ENCODE measurements at regions not wholly inside any gene's neighbourhood (a gene's known extent, or its start where the extent isn't known, plus 50 kb on each side); places are given as distances from the start of the nearest gene placed in this dataset.

DNA sequence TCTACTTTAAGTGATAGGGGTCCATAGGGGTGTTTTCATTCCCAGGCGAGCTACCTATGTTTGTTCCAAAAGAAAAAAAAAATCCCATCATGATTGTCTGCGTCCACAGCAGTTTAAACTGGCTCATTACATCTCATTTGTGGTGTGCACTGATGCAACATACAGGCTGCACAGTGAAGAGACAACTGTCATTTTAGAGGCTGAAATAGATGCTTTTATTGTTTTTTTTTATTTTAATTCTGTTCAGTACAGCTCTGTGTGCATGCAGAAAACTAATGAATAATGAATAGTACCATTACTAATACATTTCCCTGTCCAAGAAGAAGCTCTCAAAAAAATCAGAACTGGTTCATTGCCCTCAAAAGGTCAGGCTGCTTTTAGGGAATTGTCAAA, 92.8 kb upstream of the ZNF516 start:
- intact Hi-C loops (cut with micrococcal nuclease; ENCODE audit: unreplicated experiment) (no loop called here), in situ Hi-C loops (cut with HindIII; ENCODE audit: low pct_unique_long_range_greater_than_20kb, low sequenced_read_pairs) (no loop called here)
- BruUV-seq (replicated peaks) = no TSS peak
- Histone ChIP-seq H3K9me3 (ENCODE audit: control insufficient read depth, insufficient read depth, low read depth, low read length) (no peaks in the 10 kb centered on the region), H3K27ac (ENCODE audit: low read length) (no peak overlapping the region), H3K27me3 (ENCODE audit: control insufficient read depth, insufficient read depth, low read length) (peaks cover 34% of the 10 kb centered on the region), H3K4me1 (ENCODE audit: control insufficient read depth, insufficient read depth, low read length) (peaks cover 5% of the 10 kb centered on the region; the same call in 1 of the 2 replicates), H3K4me3 (ENCODE audit: low read depth in 2 of 2, low read length in 2 of 2) (no peak overlapping the region), H3K36me3 (ENCODE audit: control insufficient read depth, insufficient read depth, low read length) (no peaks in the 10 kb centered on the region)
- ATAC-seq (no peak), DNase-seq (ENCODE audit: low read depth, low spot score) (no peak)
- ChIA-PET CTCF (no interaction called here), POLR2A (no interaction called here)
- TF ChIP-seq TCF7L2 (IDR thresholded peaks at IDR 0.05; ENCODE audit: low read depth, low read length) (no peak), POLR2AphosphoS5 (IDR thresholded peaks at IDR 0.05; ENCODE audit: low read depth, low read length) (no peak), SIN3A (IDR thresholded peaks at IDR 0.05; ENCODE audit: borderline replicate concordance, insufficient read depth, low read depth, low read length) (no peak)
- TF ChIP-seq, protein P1, sequence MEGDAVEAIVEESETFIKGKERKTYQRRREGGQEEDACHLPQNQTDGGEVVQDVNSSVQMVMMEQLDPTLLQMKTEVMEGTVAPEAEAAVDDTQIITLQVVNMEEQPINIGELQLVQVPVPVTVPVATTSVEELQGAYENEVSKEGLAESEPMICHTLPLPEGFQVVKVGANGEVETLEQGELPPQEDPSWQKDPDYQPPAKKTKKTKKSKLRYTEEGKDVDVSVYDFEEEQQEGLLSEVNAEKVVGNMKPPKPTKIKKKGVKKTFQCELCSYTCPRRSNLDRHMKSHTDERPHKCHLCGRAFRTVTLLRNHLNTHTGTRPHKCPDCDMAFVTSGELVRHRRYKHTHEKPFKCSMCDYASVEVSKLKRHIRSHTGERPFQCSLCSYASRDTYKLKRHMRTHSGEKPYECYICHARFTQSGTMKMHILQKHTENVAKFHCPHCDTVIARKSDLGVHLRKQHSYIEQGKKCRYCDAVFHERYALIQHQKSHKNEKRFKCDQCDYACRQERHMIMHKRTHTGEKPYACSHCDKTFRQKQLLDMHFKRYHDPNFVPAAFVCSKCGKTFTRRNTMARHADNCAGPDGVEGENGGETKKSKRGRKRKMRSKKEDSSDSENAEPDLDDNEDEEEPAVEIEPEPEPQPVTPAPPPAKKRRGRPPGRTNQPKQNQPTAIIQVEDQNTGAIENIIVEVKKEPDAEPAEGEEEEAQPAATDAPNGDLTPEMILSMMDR (IDR thresholded peaks at IDR 0.05) = no peak
- TF ChIP-seq, protein P2, sequence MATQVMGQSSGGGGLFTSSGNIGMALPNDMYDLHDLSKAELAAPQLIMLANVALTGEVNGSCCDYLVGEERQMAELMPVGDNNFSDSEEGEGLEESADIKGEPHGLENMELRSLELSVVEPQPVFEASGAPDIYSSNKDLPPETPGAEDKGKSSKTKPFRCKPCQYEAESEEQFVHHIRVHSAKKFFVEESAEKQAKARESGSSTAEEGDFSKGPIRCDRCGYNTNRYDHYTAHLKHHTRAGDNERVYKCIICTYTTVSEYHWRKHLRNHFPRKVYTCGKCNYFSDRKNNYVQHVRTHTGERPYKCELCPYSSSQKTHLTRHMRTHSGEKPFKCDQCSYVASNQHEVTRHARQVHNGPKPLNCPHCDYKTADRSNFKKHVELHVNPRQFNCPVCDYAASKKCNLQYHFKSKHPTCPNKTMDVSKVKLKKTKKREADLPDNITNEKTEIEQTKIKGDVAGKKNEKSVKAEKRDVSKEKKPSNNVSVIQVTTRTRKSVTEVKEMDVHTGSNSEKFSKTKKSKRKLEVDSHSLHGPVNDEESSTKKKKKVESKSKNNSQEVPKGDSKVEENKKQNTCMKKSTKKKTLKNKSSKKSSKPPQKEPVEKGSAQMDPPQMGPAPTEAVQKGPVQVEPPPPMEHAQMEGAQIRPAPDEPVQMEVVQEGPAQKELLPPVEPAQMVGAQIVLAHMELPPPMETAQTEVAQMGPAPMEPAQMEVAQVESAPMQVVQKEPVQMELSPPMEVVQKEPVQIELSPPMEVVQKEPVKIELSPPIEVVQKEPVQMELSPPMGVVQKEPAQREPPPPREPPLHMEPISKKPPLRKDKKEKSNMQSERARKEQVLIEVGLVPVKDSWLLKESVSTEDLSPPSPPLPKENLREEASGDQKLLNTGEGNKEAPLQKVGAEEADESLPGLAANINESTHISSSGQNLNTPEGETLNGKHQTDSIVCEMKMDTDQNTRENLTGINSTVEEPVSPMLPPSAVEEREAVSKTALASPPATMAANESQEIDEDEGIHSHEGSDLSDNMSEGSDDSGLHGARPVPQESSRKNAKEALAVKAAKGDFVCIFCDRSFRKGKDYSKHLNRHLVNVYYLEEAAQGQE (IDR thresholded peaks at IDR 0.05; ENCODE audit: insufficient read depth in 1 of 2, low read depth in 2 of 2, low read length in 1 of 2) = no peak

DNA sequence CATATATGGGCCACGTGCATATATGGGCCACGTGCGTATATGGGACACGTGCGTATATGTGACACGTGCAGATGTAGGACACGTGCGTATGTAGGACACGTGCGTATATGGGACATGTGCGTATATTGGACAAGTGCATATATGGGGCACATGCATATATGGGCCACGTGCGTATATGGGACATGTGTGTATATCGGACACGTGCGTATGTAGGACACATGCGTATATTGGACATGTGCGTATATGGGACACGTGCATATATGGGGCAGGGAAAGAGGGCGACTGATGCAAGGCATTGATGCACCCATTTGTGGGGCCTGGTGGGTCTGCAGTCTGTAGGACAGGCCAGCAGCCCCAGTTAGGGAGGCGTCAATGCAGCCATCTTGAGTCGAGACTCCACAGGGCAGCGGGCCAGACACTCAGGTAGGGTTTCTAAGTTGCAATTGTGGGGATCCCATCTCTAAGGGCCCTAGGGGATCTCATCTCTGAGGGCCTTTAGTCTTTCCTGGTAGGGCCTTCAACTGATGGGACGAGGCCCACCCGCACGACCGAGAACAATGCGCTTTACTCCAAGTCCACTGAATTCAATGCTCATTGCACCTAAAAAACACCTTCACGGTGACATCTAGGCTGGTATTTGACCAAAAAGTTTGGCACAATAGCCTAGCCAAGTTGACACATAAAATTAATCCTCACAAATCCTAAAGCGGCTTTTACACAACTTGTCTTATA, 92.3 kb upstream of the ZNF516 start:
- in situ Hi-C loops (cut with HindIII; ENCODE audit: low pct_unique_long_range_greater_than_20kb, low sequenced_read_pairs) = no loop called here

More for the DNA sequence above, 92.3 kb upstream of the ZNF516 start:
- DNase-seq (ENCODE audit: low read depth, low spot score) = no peak
- ATAC-seq = no peak
- TF ChIP-seq, protein P2 (IDR thresholded peaks at IDR 0.05; ENCODE audit: insufficient read depth in 1 of 2, low read depth in 2 of 2, low read length in 1 of 2) = no peak
- ChIA-PET POLR2A (interaction anchor here (0.6 kb wide), 1 partner anchor 17 kb away, joined by 5 read pairs; no protein-coding TSS in a partner anchor), CTCF (no interaction called here)
- Histone ChIP-seq H3K27ac (ENCODE audit: low read length) (no peak overlapping the region), H3K36me3 (ENCODE audit: control insufficient read depth, insufficient read depth, low read length) (no peaks in the 10 kb centered on the region), H3K9me3 (ENCODE audit: control insufficient read depth, insufficient read depth, low read depth, low read length) (no peaks in the 10 kb centered on the region), H3K27me3 (ENCODE audit: control insufficient read depth, insufficient read depth, low read length) (peaks cover 39% of the 10 kb centered on the region), H3K4me3 (ENCODE audit: low read depth in 2 of 2, low read length in 2 of 2) (no peak overlapping the region), H3K4me1 (ENCODE audit: control insufficient read depth, insufficient read depth, low read length) (peaks cover 5% of the 10 kb centered on the region; the same call in 1 of the 2 replicates)
- no TSS peak for BruUV-seq (replicated peaks)
- intact Hi-C loops (cut with micrococcal nuclease; ENCODE audit: unreplicated experiment) = no loop called here
